ENCODE measurements at regions not wholly inside any gene's neighbourhood (a gene's known extent, or its start where the extent isn't known, plus 50 kb on each side); places are given as distances from the start of the nearest gene placed in this dataset.
A peak's percentile ranks its signal among the peaks of the same experiment; 100 is the strongest.

GRCh38 chr3:168858327-168858726 lies 762.6 kb upstream of the GOLIM4 start:
- DNase-seq (ENCODE audit: insufficient read length, low spot score) (no peak), FAIRE-seq (no peak)

- FAIRE-seq = no peak
- DNase-seq (ENCODE audit: insufficient read length, low spot score) = no peak
Measured at GRCh38 chr3:168850109-168850508, 754.4 kb upstream of the GOLIM4 start.

GRCh38 chr3:168847291-168847883 lies 751.7 kb upstream of the GOLIM4 start:
- peak; percentile 64 for FAIRE-seq
- no peak for DNase-seq (ENCODE audit: insufficient read length, low spot score)

- FAIRE-seq (no peak), DNase-seq (ENCODE audit: insufficient read length, low spot score) (no peak)
Measured at GRCh38 chr3:168844894-168845482, 749.3 kb upstream of the GOLIM4 start.

GRCh38 chr3:168844472-168844871 lies 748.7 kb upstream of the GOLIM4 start:
- DNase-seq (ENCODE audit: insufficient read length, low spot score) = no peak
- no peak for FAIRE-seq

- no peak for FAIRE-seq
- no peak for DNase-seq (ENCODE audit: insufficient read length, low spot score)
Measured at GRCh38 chr3:168843481-168843880, 747.8 kb upstream of the GOLIM4 start.

GRCh38 chr3:168839653-168840052 lies 743.9 kb upstream of the GOLIM4 start:
- DNase-seq (ENCODE audit: insufficient read length, low spot score) (no peak), FAIRE-seq (no peak)

GRCh38 chr3:168834558-168834957 lies 738.8 kb upstream of the GOLIM4 start:
- FAIRE-seq (no peak), DNase-seq (ENCODE audit: insufficient read length, low spot score) (no peak)

GRCh38 chr3:168828943-168829342 lies 733.2 kb upstream of the GOLIM4 start:
- no peak for FAIRE-seq

GRCh38 chr3:168828536-168828935 lies 732.8 kb upstream of the GOLIM4 start:
- FAIRE-seq = no peak

More at GRCh38 chr3:168828943-168829342, 733.2 kb upstream of the GOLIM4 start:
- no peak for DNase-seq (ENCODE audit: insufficient read length, low spot score)

GRCh38 chr3:168828014-168828413 lies 732.3 kb upstream of the GOLIM4 start:
- DNase-seq (ENCODE audit: insufficient read length, low spot score) (no peak), FAIRE-seq (no peak)

More at GRCh38 chr3:168828536-168828935, 732.8 kb upstream of the GOLIM4 start:
- DNase-seq (ENCODE audit: insufficient read length, low spot score) = no peak

- FAIRE-seq (no peak), DNase-seq (ENCODE audit: insufficient read length, low spot score) (no peak)
Measured at GRCh38 chr3:168824107-168824506, 728.4 kb upstream of the GOLIM4 start.

- no peak for DNase-seq (ENCODE audit: insufficient read length, low spot score)
Measured at GRCh38 chr3:168823466-168823865, 727.7 kb upstream of the GOLIM4 start.

GRCh38 chr3:168820810-168821415 lies 725.2 kb upstream of the GOLIM4 start:
- no peak for DNase-seq (ENCODE audit: insufficient read length, low spot score)
- FAIRE-seq = no peak

More at GRCh38 chr3:168823466-168823865, 727.7 kb upstream of the GOLIM4 start:
- no peak for FAIRE-seq

- no peak for FAIRE-seq
- no peak for DNase-seq (ENCODE audit: insufficient read length, low spot score)
Measured at GRCh38 chr3:168817177-168817576, 721.5 kb upstream of the GOLIM4 start.

- FAIRE-seq (no peak), DNase-seq (ENCODE audit: insufficient read length, low spot score) (no peak)
Measured at GRCh38 chr3:168815946-168816345, 720.2 kb upstream of the GOLIM4 start.

GRCh38 chr3:168813225-168813802 lies 717.6 kb upstream of the GOLIM4 start:
- FAIRE-seq (no peak), DNase-seq (ENCODE audit: insufficient read length, low spot score) (no peak)

GRCh38 chr3:168812234-168812633 lies 716.5 kb upstream of the GOLIM4 start:
- no peak for DNase-seq (ENCODE audit: insufficient read length, low spot score)
- FAIRE-seq = no peak

GRCh38 chr3:168808596-168808995 lies 712.9 kb upstream of the GOLIM4 start:
- FAIRE-seq (no peak), DNase-seq (ENCODE audit: insufficient read length, low spot score) (no peak)

GRCh38 chr3:168807448-168807847 lies 711.7 kb upstream of the GOLIM4 start:
- no peak for DNase-seq (ENCODE audit: insufficient read length, low spot score)

GRCh38 chr3:168806871-168807270 lies 711.1 kb upstream of the GOLIM4 start:
- FAIRE-seq (no peak), DNase-seq (ENCODE audit: insufficient read length, low spot score) (no peak)

More at GRCh38 chr3:168807448-168807847, 711.7 kb upstream of the GOLIM4 start:
- FAIRE-seq = no peak

- DNase-seq (ENCODE audit: insufficient read length, low spot score) = no peak
- no peak for FAIRE-seq
Measured at GRCh38 chr3:168803536-168803935, 707.8 kb upstream of the GOLIM4 start.

Measured in GM19239 (cell line).